Neural progenitor cell (in vitro differentiated cells): ENCODE measurements at regions not wholly inside any gene's neighbourhood (a gene's known extent, or its start where the extent isn't known, plus 50 kb on each side); places are given as distances from the start of the nearest gene placed in this dataset.

Experiments used
- CTCF ChIP-seq: fragments of 200-600 bp; sonication (generic); IDR thresholded peaks from 2 replicates; pipeline ENCODE4 v1.5.1; 2017; ENCODE audit warnings: antibody characterized with exemption, mild to moderate bottlenecking
- EZH2 ChIP-seq: fragments of 200-600 bp; sonication (generic); IDR thresholded peaks from 2 replicates; pipeline ENCODE4 v1.6.1; 2017; ENCODE audit warnings: antibody characterized with exemption, mild to moderate bottlenecking, moderate library complexity
- EZH2phosphoT487 ChIP-seq: fragments of 200-600 bp; sonication (generic); IDR thresholded peaks from 2 replicates; pipeline ENCODE4 v1.6.1; 2017; ENCODE audit warnings: antibody characterized with exemption

DNA sequence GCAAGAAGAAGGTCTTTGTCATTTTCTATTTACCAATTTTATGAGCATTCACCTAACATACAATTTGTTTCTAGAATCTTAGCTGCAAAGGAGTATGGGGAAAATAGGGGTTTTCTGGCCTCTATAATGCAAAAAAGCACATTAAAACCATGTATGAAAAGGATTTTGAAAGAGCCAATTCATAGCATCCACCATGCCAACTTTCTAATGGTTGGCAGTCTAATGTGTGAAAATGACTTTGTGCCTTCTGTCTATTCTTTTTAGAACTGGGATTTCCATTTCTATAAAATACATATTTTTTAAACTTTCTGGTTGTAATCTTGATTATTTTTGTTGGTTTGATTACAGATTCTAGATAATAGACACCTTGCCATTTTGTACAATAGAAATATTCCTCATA is 333.7 kb upstream of the CNTN6 start:
- TF ChIP-seq CTCF (no peak), EZH2 (no peak), EZH2phosphoT487 (no peak)
